ENCODE measurements at regions not wholly inside any gene's neighbourhood (a gene's known extent, or its start where the extent isn't known, plus 50 kb on each side); places are given as distances from the start of the nearest gene placed in this dataset.
"Not testable (repeated sequence)": the region's sequence is repeated elsewhere in the genome, so short reads cannot be mapped to it uniquely, and the experiment has no call there.

DNA sequence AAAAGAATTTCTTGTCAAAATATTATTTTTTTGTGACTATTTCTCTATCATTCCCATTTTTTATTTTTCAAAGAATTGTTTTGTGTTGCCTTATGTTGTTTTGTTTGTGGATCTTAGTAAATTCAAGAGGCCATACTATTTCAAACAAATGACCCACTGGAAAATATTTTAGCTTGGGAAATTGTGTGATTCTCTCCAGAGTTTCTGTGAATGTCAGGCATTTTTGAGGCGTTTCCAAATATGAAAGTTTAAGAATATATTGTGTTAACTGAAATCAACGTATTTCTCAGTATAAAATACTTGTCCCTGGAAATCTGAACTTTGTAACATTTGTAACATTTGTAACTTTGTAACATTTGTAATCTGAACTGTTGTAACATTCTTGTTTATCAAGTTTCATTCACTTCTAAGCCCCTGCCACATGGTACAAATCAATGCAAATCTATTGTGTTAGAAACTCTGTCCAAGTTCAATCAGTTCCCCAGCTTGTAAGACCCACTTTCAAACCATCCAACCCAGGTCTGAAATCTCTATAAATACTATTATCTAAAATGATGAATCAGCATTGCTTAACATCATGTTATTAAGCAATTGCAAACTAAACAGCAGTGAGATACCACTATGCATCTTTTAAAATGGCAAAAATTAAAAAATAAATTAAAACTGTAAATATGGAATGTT, 465.4 kb upstream of the GRID2 start:
- no peak for DNase-seq (ENCODE audit: low spot score)

DNA sequence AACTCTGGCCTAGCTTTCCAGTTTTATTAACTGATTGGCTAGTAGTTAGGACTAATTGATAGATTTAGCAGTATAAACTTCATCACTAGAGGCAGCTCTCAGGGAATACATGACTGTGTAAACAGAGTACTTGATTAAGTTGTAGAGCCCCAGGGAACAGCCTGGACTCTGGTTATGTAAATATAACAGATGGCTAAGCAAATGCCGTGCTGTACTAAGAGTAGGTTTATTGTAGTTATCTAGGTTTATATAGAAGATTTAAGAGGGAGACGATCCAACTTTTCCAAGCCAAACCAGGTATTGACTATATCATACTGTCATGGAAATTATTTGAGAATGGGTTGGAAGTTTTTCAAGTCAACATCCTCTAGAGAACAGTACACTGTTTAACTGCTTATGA, 463.4 kb upstream of the GRID2 start:
- no peak for DNase-seq (ENCODE audit: low spot score)

DNA sequence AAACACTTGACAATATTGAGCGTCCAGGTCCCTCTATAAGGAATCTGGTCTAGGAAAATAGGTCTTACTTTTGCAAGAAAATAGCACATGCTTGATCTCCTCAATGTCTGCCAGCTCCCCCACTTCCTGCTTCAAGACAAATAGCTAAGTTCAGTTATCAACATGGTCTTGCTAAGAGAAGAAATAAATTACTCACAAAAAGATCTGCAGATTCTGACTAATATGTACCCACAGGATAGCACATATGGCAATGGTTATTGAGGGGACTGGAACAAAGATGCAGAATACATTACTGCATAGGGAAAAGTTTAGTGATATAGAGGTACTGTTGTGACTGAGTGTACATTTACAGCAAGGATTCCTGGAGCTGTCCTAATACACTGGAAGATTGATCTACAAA, 457.5 kb upstream of the GRID2 start:
- no peak for DNase-seq (ENCODE audit: low spot score)

DNA sequence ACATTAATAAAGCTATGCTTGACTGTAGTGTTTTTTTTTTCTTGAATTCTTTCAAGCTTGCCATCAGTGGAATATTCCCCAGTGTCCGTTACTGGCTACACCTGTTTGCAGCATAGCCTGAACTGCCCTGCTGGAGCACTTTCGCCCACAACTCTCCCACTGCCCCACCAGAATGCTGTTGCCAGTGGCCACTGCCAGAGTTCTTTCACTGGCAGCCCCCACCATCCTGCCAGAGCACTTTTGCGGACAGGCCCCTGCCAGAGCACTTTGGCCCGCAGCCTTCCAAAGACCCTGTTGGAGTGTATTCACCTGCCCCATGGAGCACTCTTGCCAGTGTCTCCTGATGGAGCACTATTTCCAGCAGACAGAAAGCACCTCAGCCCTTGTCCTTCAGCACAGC, 452.3 kb upstream of the GRID2 start:
- DNase-seq (ENCODE audit: low spot score) = no peak

DNA sequence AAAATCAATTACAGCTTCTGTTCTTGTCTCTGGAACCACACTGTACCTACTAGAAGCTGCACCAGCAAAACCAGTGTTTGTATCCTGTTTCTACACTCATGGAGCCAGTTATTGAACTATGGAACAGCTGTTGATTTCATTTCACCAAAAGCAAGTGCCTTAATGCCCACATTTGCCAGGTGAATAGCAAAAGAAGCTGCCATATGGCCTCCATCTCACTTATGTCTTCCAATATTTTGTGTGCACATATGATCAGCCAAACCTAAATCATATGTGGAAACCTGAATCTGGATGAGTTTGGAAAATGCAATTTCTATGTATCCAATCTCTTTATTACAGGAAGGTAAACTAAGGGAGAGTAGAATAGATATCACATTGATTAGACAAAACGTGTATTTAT, 415.8 kb upstream of the GRID2 start:
- no peak for DNase-seq (ENCODE audit: low spot score)

DNA sequence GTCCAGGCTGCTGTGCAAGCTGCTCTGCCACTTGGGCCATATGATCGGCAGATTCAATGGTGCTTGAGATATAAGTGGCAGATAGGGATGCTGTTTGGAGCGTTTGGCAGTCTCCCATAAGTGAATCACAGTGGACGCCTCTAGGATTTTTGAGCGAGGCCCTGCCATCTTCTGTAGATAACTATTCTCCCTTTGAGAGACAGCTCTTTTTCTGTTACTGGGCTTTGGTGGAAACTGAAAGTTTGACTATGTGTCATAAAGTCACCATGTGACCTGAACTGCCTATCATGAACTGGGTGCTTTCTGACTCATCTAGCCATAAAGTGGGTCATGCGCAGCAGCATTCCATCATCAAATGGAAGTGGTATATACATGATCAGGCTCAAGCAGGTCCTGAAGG, 412.5 kb upstream of the GRID2 start:
- DNase-seq (ENCODE audit: low spot score) = not testable (repeated sequence)

DNA sequence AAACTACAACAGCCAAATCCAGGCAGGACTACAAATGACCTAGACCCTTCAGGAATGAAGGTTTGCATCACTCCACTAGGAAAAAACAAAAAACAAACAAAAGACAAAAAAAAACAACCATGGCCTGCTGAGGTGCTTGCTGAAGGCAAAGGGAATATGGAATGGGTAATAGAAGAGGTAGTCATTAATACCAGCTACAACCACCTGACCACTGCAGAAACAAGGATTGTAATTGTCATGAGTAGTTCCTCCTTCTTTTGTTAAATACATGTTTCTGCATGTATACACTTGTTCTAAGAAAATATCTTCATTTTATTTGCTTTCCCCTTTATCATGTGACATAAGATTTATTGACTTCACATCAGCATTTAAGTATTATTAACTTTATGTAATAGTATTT, 409.8 kb upstream of the GRID2 start:
- DNase-seq (ENCODE audit: low spot score) = no peak

DNA sequence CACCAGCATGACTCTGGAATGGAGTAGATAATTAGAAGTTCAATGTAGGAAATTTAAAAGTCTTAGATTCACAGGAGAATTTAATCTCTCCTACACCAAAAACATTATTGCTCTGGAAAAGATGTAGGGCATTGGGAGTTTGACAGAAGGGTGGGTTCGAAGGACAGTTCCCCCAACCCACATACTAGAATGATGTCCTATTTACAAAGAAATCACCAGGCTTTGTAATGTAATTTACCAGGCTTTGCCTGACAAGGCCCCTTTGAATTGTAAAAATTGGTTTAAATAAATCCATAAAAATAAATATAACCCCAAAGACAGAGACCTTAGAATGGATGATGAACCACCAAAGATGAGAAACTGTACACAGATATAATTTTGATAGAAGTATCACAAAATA, 399.2 kb upstream of the GRID2 start:
- DNase-seq (ENCODE audit: low spot score) = no peak

DNA sequence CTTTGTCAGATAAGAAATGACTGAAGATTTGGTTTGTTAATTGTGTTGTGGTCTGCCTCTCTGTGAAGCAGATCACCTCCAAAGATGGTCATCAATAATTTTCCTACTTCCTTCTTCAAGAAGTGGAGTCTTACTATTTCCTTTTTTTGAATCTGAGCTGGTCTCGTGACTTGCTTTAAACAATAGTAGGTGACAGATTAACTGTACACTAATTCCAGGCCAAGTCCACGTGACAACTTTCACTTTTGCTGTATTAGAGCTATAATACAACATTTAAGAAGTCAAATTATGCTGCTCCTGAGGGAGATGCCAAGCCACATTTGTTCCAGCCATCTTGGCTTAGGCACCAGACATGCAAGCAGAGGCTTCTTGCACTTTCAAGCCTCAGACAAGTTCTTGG, 393.8 kb upstream of the GRID2 start:
- no peak for DNase-seq (ENCODE audit: low spot score)

DNA sequence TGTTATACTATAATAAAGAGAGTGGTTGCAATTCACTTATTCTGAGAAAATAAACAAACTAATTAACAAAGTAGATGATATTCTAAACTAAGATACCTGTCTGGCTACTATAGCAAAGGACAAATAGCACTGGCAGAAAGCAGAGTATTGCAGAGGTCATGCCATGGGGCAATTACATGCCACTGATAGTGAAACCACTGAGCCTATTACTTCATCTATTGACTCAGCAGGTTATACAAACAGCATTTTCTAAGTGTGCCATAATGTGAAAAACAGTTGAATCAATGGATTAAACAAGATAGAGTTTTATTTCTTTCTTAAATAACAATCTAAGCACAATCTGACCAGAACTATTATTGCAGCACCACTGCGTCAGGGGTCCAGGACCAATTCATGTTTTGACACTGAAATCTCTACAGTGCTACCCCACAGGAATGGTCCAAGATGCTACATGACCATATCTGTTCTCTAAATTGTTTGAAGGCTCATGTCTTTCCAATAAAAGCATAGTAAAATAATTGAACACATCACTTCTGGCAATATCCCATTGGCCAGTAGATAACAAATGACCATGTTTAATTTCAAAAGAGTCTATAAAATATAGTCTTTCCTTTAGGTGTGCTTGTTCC, 389.5 kb upstream of the GRID2 start:
- no peak for DNase-seq (ENCODE audit: low spot score)

DNA sequence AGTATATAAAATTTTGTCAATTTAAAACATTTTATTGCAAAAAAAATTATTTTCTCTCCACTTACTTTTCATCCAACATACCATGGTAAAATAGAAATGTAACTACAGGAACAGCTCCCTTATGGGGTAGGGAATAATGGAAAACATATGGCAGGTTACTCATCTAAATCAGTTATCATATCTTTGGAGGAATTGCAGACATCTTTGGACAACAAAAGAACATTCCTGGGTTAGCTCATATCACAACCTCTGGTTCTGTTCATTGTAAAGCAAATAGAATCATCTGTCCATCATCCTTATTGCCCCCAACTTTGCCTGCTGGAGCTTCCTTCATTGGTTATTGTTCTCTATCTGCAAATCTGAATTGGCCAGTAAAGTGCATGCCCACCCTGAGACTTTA, 387.5 kb upstream of the GRID2 start:
- no peak for DNase-seq (ENCODE audit: low spot score)

DNA sequence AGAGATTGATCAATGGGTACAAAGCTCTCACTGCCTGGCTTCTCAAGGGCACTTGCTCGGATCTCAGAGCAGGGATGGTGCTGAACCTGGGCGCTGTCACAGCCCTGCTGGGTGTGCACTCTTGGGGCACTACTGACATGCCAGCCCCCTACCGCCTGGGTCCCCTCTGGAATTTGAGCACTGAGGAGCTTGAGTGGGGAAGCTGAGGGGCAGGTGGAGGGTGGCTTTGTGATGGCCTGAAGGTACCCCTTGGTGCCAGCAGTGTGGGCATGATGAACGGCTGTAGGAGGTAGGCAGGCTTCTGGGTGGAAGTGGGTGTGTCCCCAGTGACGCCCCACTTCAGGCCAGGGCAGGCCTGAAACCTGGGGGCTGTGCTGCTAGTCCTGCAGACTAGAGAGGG, 379.1 kb upstream of the GRID2 start:
- DNase-seq (ENCODE audit: low spot score) = no peak

DNA sequence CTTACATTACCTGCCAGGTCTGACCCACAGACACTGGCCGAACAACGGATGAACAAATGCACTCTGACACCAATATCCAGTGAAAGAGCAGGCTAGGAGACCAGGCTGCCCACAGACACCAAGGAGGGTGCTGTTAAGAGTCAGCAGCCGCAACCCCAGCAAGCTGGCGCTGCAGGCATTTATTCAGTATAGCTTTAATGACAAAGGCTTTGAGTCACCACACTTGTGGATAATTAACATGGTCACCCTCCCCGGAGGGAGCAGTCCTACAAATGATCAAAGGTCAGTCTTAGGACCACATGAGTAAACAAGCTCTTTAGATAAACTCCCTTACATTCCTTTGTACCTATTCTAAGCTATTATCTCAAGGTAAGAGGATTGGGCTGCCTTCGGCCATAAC, 368.5 kb upstream of the GRID2 start:
- peak; percentile 39 for DNase-seq (ENCODE audit: low spot score)

DNA sequence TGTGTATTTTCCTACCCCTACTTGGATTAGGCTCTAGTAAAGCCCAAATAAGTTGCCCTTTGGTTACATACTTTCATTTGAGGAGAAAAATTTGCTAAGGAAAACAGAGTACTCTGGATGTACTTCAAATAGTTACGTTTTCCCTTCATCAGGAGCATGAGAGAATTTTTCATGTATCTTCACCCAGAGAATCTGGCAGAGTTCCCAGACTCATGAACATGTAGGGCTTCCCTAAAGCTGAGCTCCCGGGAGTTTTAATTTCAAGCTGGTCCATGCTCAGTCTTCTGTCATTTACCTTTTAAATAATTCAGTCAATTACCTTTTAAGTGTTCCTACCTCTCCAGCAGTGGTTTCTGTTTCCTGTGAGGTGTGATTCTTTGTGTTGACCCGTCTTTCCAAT, 367.5 kb upstream of the GRID2 start:
- DNase-seq (ENCODE audit: low spot score) = no peak

DNA sequence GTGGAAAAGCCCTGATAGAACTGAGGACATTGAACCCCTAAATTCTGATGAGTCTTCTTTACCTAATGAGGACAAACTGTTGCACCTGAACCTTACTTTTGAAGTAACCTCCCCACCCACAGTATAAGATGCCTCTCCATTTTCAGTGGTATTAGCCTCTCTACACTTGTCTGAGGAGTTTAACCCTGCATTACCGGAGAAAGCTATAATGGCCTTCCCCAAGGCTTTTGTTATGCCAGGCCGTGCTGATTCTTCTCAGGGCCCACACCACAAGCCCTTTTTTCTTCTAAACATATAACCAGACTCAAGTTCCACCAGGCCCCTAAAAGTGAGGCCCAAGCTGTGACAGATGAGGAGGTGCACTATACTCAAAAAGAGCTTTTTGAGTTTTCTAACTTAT, 345.8 kb upstream of the GRID2 start:
- DNase-seq (ENCODE audit: low spot score) = no peak

DNA sequence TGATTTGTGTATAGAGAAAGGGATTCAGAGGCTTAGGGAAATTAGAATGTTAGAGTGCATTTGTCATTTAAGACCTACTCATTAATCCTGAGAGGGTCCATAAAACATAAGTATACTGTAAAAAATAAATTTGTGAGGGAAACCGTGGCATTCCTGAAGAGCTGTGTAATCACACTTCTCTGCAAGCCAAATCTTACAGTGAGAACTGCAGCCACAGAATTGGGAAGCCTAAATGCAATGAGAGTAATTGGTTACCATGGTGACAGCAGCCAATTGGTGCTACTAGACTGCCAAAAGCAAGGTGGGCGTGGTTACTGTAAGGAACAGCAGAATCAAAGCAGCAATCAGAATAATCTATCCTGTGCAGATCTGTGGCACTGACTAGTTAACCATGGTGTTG, 345.2 kb upstream of the GRID2 start:
- DNase-seq (ENCODE audit: low spot score) = no peak

DNA sequence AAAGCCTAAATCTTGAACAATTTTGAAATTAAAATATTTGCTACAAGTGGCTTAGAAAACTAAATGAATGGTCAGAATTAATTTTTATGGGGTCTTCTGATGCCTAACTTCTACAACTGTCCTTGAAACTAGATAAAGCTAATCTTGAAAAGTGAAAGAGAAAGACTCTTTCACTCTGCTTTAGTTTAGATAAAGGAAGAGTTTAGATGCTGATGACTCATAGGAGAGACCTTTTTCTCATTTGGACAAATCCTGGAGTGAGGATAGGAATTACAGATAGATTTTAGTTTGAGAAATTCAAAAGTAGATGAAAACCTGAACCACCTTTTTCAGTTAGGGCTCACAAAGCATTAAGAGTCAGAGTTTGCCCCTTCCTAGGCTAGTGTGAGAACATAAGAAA, 342.3 kb upstream of the GRID2 start:
- DNase-seq (ENCODE audit: low spot score) = no peak

DNA sequence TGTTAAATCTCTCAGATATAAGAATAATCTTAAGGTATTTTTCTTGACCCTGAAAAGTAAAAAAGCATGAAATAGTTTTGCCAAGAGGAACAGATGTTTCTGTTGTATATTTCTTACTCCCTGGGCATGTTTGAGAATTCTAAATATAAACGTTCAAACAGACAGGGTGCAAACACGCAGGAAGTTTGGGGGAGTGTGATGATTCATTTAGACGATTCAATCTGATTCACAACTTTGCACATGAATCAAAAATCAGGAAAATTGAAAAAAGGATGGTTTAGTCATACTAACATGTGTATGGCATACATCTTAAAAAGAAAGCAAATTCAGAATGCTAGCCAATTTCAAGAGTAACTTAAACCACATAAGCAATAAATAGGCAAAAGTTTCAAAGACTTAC, 340.3 kb upstream of the GRID2 start:
- no peak for DNase-seq (ENCODE audit: low spot score)

DNA sequence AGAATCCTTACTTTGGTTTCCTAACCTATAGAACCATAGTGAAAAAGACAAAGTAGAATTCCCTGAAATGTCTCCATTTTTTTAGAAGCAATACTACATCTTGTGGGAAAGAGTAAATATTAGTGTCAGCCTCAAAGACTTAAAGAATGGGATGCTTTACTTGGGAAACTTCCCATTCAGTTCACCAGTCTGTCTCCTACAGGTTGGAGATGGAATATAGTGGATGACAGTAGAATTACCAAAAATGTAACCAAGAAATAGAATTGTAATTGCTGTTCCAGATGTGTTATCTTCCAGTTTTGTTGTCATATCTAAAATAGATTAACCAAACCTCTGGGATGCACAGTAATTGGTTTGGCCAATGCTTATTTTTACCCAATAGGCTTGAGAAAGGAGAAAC, 338.6 kb upstream of the GRID2 start:
- DNase-seq (ENCODE audit: low spot score) = no peak

DNA sequence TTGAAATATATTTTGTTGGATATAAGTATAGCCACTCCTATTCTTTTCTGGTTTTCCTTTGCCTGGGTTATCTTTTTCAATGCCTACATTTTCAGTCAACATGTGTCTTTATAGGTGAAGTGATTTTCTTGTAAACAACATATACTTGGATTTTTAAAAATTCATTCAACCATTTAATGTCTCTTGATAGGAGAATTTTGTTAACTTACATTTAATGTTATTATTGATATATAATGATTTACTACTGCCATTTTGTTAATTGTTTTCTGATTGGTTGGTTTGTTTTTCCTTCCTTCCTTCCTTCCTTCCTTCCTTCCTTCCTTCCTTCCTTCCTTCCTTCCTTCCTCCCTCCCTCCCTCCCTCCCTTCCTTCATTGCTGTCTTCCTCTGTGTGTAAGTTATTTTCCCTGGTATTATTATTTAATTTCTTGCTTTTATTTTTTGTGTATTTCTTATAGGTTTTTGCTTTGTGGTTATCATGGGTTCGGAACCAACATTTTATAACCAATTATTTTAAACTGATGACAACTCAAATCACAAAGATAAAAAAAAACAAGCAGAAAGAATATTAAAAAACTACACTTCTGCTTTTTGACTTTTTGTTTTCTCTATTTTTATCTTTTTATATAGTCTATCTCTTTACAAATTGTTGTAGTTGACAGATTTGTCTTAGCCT, 330.1 kb upstream of the GRID2 start:
- DNase-seq (ENCODE audit: low spot score) = no peak

DNA sequence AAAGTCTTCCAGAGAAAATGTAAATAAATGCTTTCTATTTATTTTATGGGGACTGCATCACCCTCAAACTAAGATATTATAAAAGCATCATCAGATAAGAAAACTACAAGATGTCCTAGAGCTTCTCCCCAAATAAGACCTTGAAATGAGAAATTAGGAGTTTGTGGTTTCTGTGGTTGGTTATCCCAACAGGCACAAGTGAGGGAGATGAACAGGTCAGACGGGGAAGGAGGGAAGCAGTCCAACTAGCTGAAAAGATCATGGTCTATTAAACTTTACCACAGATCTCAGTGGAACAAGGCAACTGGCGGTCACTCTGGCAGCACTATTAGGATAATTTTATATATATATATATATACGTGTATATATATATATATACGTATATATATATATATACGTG, 319.3 kb upstream of the GRID2 start:
- no peak for DNase-seq (ENCODE audit: low spot score)

DNA sequence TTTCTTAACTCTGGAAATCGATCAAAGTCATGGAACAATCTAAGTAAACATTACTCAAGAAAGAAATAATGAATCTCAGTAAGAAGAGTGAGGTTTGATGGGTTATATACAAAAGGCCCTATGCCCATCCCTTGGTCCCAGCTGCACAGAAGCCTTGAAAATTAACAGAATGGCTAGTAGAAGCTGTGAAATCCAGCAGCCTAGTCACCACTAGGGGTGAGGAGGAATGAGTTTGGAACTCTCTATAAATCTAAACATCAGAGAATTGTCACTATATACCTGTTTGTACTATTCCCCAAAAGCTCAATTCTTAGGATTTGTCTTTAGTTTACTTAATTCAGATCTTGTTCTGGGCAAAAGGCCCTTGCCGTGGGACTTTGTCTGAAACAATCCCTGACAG, 313.9 kb upstream of the GRID2 start:
- no peak for DNase-seq (ENCODE audit: low spot score)

DNA sequence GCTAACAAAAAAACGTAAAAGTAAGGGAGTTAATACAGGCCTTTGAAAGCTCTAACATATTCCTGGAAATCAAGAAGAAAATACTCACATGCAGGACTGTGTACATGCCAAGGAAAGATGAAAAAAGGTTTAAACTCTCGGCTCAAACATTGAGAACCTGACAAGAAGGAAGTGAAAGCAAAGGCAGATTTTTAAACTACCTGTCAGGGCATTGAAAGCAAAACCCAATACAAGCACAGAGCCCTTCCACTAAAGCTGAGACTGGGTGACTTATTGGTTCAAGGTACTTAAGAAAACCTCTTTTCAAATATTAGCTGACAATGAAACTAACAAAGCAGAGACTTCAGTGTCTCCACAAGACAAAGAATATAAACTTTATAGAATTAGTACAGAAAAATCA, 313.0 kb upstream of the GRID2 start:
- no peak for DNase-seq (ENCODE audit: low spot score)

DNA sequence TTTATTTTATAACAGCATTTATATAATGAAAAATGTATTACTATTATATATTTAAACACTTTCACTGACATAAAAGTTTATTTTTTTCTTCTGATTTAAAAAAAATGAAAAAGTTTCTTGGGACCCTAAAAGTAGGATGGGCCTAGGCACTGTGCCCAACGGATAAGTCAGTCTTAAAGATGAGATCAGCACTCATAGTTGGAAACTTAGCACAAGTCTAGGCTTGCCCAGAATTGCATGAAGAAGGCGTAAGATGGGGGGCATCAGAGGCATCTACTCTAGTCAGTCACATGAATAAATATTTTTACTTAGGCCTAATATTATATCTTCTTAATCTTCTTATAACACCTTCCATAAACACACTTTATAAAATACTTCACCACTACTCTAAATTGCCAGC, 306.7 kb upstream of the GRID2 start:
- no peak for DNase-seq (ENCODE audit: low spot score)
